K562 (cell line): ENCODE measurements at regions not wholly inside any gene's neighbourhood (a gene's known extent, or its start where the extent isn't known, plus 50 kb on each side); places are given as distances from the start of the nearest gene placed in this dataset.

Source experiments
- ATAC-seq: fragments of 200-7000 bp; cut with Tn5 transposase; 3 replicates; pipeline ENCODE4 v1.9.1; 2020; ENCODE audit warnings: moderate library complexity
- BruUV-seq: library from RNA; stranded (reverse); fragments of 400-500 nt; replicated peaks from 2 replicates; lab custom pipeline; 2021; lab: Mats Ljungman, UMichigan
- CTCF ChIA-PET: fragments of 300-600 bp; formaldehyde crosslinking; extraction: SDS; loops from one replicate; lab custom pipeline; 2021; ENCODE audit warnings: low intra/inter-chr PET ratio; lab: Yijun Ruan, JAX
- POLR2A ChIA-PET: fragments of 300-600, 350-650 bp; sonication (Branson Sonifier 250); formaldehyde crosslinking; extraction: SDS; loops from one replicate; lab custom pipeline; 2021; ENCODE audit warnings: antibody characterized with exemption, inconsistent platforms; lab: Yijun Ruan, JAX
- DNase-seq, 4 experiments: peaks; one replicate each; pipeline versions ENCODE4 v3.0.0 to v3.0.0-alpha.2; 2011 to 2018; ENCODE audit warnings: low spot score in 3 of 4, mixed read lengths in 3 of 4; ENCODE audit errors: extremely low read depth in 1 of 4
- FAIRE-seq: peaks from 2 replicates; lab custom pipeline; 2011; peaks lifted over from hg19 to GRCh38; lab: Jason Lieb, UNC
- H2AFZ ChIP-seq: 2 replicates; pipeline ENCODE4 v1.6.0; 2011; ENCODE audit warnings: low read depth, low read length, control low read depth, inconsistent platforms
- H3K27ac ChIP-seq: fragments of 200-600 bp; 3 replicates; pipeline ENCODE4 v1.8.0; 2011; ENCODE audit warnings: low read depth, mild to moderate bottlenecking, control low read depth, inconsistent platforms, low read length, moderate library complexity, mixed read lengths; ENCODE audit errors: extremely low read depth
- H3K27me3 ChIP-seq, 2 experiments: fragments of 300-600 bp in 1 of 2; 2 replicates in 1 of 2; 3 replicates in 1 of 2; pipeline versions ENCODE4 v1.6.0 to v1.8.0; 2011; ENCODE audit warnings: inconsistent platforms in 2 of 2, low read length in 2 of 2, mild to moderate bottlenecking in 1 of 2, mixed read lengths in 1 of 2, moderate library complexity in 1 of 2; ENCODE audit not compliant: control insufficient read depth in 2 of 2, insufficient read depth in 2 of 2
- H3K36me3 ChIP-seq: fragments of 300-600 bp; 3 replicates; pipeline ENCODE4 v1.8.0; 2011; ENCODE audit warnings: mild to moderate bottlenecking, low read length, inconsistent platforms; ENCODE audit not compliant: control insufficient read depth, insufficient read depth
- H3K4me1 ChIP-seq, 2 experiments: fragments of 200-600 bp in 1 of 2; replicated peaks in 1 of 2; 2 replicates in 1 of 2; 3 replicates in 1 of 2; pipeline versions ENCODE4 v1.5.1 to v1.8.0; 2011; ENCODE audit warnings: inconsistent platforms in 2 of 2, low read length in 2 of 2, mild to moderate bottlenecking in 1 of 2, mixed read lengths in 1 of 2, moderate library complexity in 1 of 2; ENCODE audit not compliant: control insufficient read depth in 2 of 2, insufficient read depth in 2 of 2
- H3K4me2 ChIP-seq: 2 replicates; pipeline ENCODE4 v1.6.1; 2011; ENCODE audit warnings: low read length, control low read depth, inconsistent platforms, mixed read lengths; ENCODE audit not compliant: insufficient read depth
- H3K4me3 ChIP-seq: fragments of 200-600 bp; sonication (generic), shearing (Covaris generic); 2 replicates; pipeline ENCODE4 v1.5.1; 2016; ENCODE audit warnings: control low read depth, inconsistent platforms
- H3K79me2 ChIP-seq: fragments of 200-600 bp; 3 replicates; pipeline ENCODE4 v1.8.0; 2011; ENCODE audit warnings: low read length, inconsistent platforms; ENCODE audit not compliant: control insufficient read depth, insufficient read depth
- H3K9ac ChIP-seq, 2 experiments: 2 replicates each; pipeline versions ENCODE4 v1.6.0 to v1.6.1; 2011; ENCODE audit warnings: low read depth in 2 of 2, low read length in 2 of 2, control low read depth in 1 of 2, inconsistent platforms in 1 of 2, mild to moderate bottlenecking in 1 of 2, mixed read lengths in 1 of 2; ENCODE audit not compliant: insufficient read depth in 1 of 2
- H3K9me1 ChIP-seq: one replicate; pipeline ENCODE4 v1.6.0; 2011; ENCODE audit warnings: inconsistent platforms, mild to moderate bottlenecking, low read length, moderate library complexity; ENCODE audit not compliant: control insufficient read depth, insufficient read depth
- H3K9me3 ChIP-seq: replicated peaks from 2 replicates; pipeline ENCODE4 v1.5.1; 2011; ENCODE audit warnings: low read depth, low read length, inconsistent platforms; ENCODE audit not compliant: control insufficient read depth, insufficient read depth
- H4K20me1 ChIP-seq: replicated peaks from 2 replicates; pipeline ENCODE4 v1.6.1; 2011; ENCODE audit warnings: low read length, inconsistent platforms, mixed read lengths; ENCODE audit not compliant: control insufficient read depth, insufficient read depth
- BCOR ChIP-seq: fragments of 450-650 bp; IDR thresholded peaks from 2 replicates; pipeline ENCODE4 v1.6.1; 2016
- CBX8 ChIP-seq: fragments of 200-600 bp; sonication (generic); IDR thresholded peaks from 2 replicates; pipeline ENCODE4 v1.6.1; 2012; ENCODE audit warnings: borderline replicate concordance, mixed run types, low read depth, mild to moderate bottlenecking, moderate library complexity, mixed read lengths, low read length, control low read depth, inconsistent platforms; ENCODE audit not compliant: poor library complexity, severe bottlenecking; ENCODE audit errors: extremely low read depth
- E2F6 ChIP-seq, 2 experiments: IDR thresholded peaks; 2 replicates each; pipeline ENCODE4 v1.6.1; 2011; ENCODE audit warnings: borderline replicate concordance in 1 of 2, control low read depth in 1 of 2, low read depth in 1 of 2, low read length in 1 of 2, mild to moderate bottlenecking in 1 of 2, mixed read lengths in 1 of 2, moderate library complexity in 1 of 2; ENCODE audit not compliant: insufficient read depth in 1 of 2, insufficient read length in 1 of 2, poor library complexity in 1 of 2, severe bottlenecking in 1 of 2; ENCODE audit errors: extremely low read depth in 1 of 2
- HMG20B ChIP-seq: fragments of 250-450 bp; sonication (Bioruptor Pico); IDR thresholded peaks from 2 replicates; pipeline ENCODE4 v1.5.0; 2021; ENCODE audit warnings: mild to moderate bottlenecking
- IFI16 ChIP-seq: fragments of 250-450 bp; sonication (Bioruptor Pico); IDR thresholded peaks from 2 replicates; pipeline ENCODE4 v2.1.2; 2022; ENCODE audit warnings: mild to moderate bottlenecking, inconsistent platforms
- KAT2B ChIP-seq: IDR thresholded peaks from one replicate; pipeline ENCODE4 v1.6.1; 2012; ENCODE audit warnings: low read depth, mild to moderate bottlenecking, control low read depth, inconsistent platforms, low read length, moderate library complexity
- KLF1 ChIP-seq: fragments of 450-650 bp; IDR thresholded peaks from 2 replicates; pipeline ENCODE4 v1.6.1; 2016; ENCODE audit warnings: missing genetic modification characterization, missing compliant biosample characterization
- MCM2 ChIP-seq: fragments of 450-650 bp; IDR thresholded peaks from 2 replicates; pipeline ENCODE4 v1.6.1; 2017; ENCODE audit warnings: low read depth, mild to moderate bottlenecking
- NFRKB ChIP-seq: fragments of 450-650 bp; IDR thresholded peaks from 2 replicates; pipeline ENCODE4 v1.6.1; 2016; ENCODE audit warnings: low read depth
- RAD21 ChIP-seq, 2 experiments: fragments of 250-450 bp in 1 of 2; fragments of 450-650 bp in 1 of 2; sonication (Bioruptor Pico) in 1 of 2; formaldehyde crosslinking in 1 of 2; IDR thresholded peaks in 1 of 2; conservative IDR thresholded peaks in 1 of 2; 2 replicates each; pipeline versions ENCODE4 v1.4.0 to v1.8.0; 2020 to 2022; ENCODE audit warnings: mild to moderate bottlenecking in 2 of 2, moderate library complexity in 1 of 2
- RFX1 ChIP-seq: fragments of 450-650 bp; IDR thresholded peaks from 2 replicates; pipeline ENCODE4 v1.6.1; 2016; ENCODE audit warnings: mild to moderate bottlenecking, moderate library complexity
- RNF219 ChIP-seq: fragments of 250-450 bp; sonication (Bioruptor Pico); IDR thresholded peaks from 2 replicates; pipeline ENCODE4 v1.5.0; 2022; ENCODE audit warnings: mild to moderate bottlenecking
- SAP30 ChIP-seq: fragments of 200-600 bp; sonication (generic); IDR thresholded peaks from 2 replicates; pipeline ENCODE4 v1.6.1; 2012; ENCODE audit warnings: borderline replicate concordance, low read depth, mild to moderate bottlenecking, moderate library complexity, low read length, control low read depth, inconsistent platforms; ENCODE audit not compliant: insufficient read depth, poor library complexity, severe bottlenecking
- SREBF2 ChIP-seq: sonication (generic); formaldehyde crosslinking; IDR thresholded peaks from 2 replicates; pipeline ENCODE4 v1.4.0; 2020; ENCODE audit warnings: mild to moderate bottlenecking, missing genetic modification reagents
- TEAD2 ChIP-seq: fragments of 450-650 bp; IDR thresholded peaks from 2 replicates; pipeline ENCODE4 v1.6.1; 2016; ENCODE audit warnings: missing genetic modification characterization, control low read depth, missing compliant biosample characterization
- TRIM24 ChIP-seq, 2 experiments: fragments of 450-650 bp; IDR thresholded peaks; 2 replicates each; pipeline ENCODE4 v1.6.1; 2016
- ZEB2 ChIP-seq: fragments of 450-650 bp; IDR thresholded peaks from 2 replicates; pipeline ENCODE4 v1.6.1; 2016
- ZNF175 ChIP-seq: fragments of 200-800 bp; sonication (Bioruptor generic); IDR thresholded peaks from 2 replicates; pipeline ENCODE4 v1.6.1; 2016; ENCODE audit warnings: low read depth, mild to moderate bottlenecking, missing genetic modification characterization, missing compliant biosample characterization
- ZNF197 ChIP-seq: fragments of 200-800 bp; sonication (Bioruptor generic); IDR thresholded peaks from 2 replicates; pipeline ENCODE4 v1.6.1; 2016; ENCODE audit warnings: low read depth, missing genetic modification characterization, missing compliant biosample characterization
- ZNF589 ChIP-seq: fragments of 200-800 bp; sonication (Bioruptor generic); IDR thresholded peaks from 2 replicates; pipeline ENCODE4 v1.6.1; 2016; ENCODE audit warnings: low read depth, missing genetic modification characterization, missing compliant biosample characterization
- ZNF79 ChIP-seq: fragments of 250-450 bp; sonication (Bioruptor Pico); IDR thresholded peaks from 2 replicates; pipeline ENCODE4 v1.4.0; 2020; ENCODE audit warnings: low read depth, mild to moderate bottlenecking, moderate library complexity
- WGBS: fragments of 100-300 bp; shearing (Covaris generic); methylation state at CpG from one replicate; pipeline ENCODE4 v1.1.6; 2016; ENCODE audit warnings: low coverage, mixed read lengths; ENCODE audit not compliant: insufficient coverage; ENCODE audit errors: missing lambda C conversion rate; 5-methylcytosine and 5-hydroxymethylcytosine counted together
- in situ Hi-C: fragments of 300-500 bp; cut with MboI; formaldehyde crosslinking; loops from 4 replicates; pipeline ENCODE4 v1.15.0; 2018; ENCODE audit warnings: inconsistent platforms, mixed read lengths
- intact Hi-C: fragments of 100-400 bp; cut with micrococcal nuclease; formaldehyde crosslinking; loops from 2 replicates; pipeline ENCODE4 v1.14.2; 2022

- TF ChIP-seq ZNF589 (no peak), BCOR (no peak), KLF1 (tag) (no peak), MCM2 (no peak), TRIM24 (IDR thresholded peaks at IDR 0.05) (no peak), ZEB2 (no peak), TEAD2 (tag) (no peak), RNF219 (CRISPR knock-in tag) (no peak), CBX8 (no peak)
Observed at GRCh38 chr12:58747533-58747932, 172.8 kb downstream of the LRIG3 start (continued).

- FAIRE-seq: no peak
- intact Hi-C loops (no loop called here), in situ Hi-C loops (no loop called here)
- Histone ChIP-seq H3K27ac (no peak overlapping the region), H3K79me2 (no peaks in the 10 kb centered on the region), H2AFZ (no peak overlapping the region), H3K4me2 (no peak overlapping the region), H3K4me3 (no peak overlapping the region), H3K4me1 (no peaks in the 10 kb centered on the region), H3K27me3 (no peaks in the 10 kb centered on the region), H3K9ac (no peak overlapping the region), H3K36me3 (no peaks in the 10 kb centered on the region), H3K9me3 (no peaks in the 10 kb centered on the region), H3K9me1 (no peaks in the 10 kb centered on the region), H4K20me1 (no peaks in the 10 kb centered on the region)
- POLR2A ChIA-PET: no interaction called here
- no peak for DNase-seq
- 0% methylated on average over 3 of the region's 3 CpGs for WGBS
- no peak for ATAC-seq
- no TSS peak for BruUV-seq
- CTCF ChIA-PET: no interaction called here
- no peak for TF ChIP-seq SREBF2 (CRISPR knock-in tag)
- TF ChIP-seq E2F6 (IDR thresholded peaks at IDR 0.05; ENCODE audit: borderline replicate concordance in 1 of 2, extremely low read depth in 1 of 2, insufficient read depth in 1 of 2, insufficient read length in 1 of 2, low read depth in 1 of 2, low read length in 1 of 2, poor library complexity in 1 of 2, severe bottlenecking in 1 of 2): no peak
- no peak for TF ChIP-seq RAD21 (CRISPR knock-in tag; conservative IDR thresholded peaks at IDR 0.05 in 1 of 2, IDR thresholded peaks at IDR 0.05 in 1 of 2)
- TF ChIP-seq NFRKB: no peak
- TF ChIP-seq IFI16 (CRISPR knock-in tag): no peak
- no peak for TF ChIP-seq SAP30
- TF ChIP-seq ZNF79: no peak
- no peak for TF ChIP-seq HMG20B (CRISPR knock-in tag)
- no peak for TF ChIP-seq KAT2B
- TF ChIP-seq ZNF175 (CRISPR knock-in tag): no peak
- TF ChIP-seq RFX1: no peak
- no peak for TF ChIP-seq ZNF197 (CRISPR knock-in tag)
Observed at GRCh38 chr12:58750484-58750883, 169.8 kb downstream of the LRIG3 start.
